Natural killer cell (primary cell): ENCODE measurements at regions not wholly inside any gene's neighbourhood (a gene's known extent, or its start where the extent isn't known, plus 50 kb on each side); places are given as distances from the start of the nearest gene placed in this dataset.

Experiments used
- ATAC-seq, 3 donors: fragments of 150-1000 bp in 2 of 3; fragments of 200-7000 bp in 1 of 3; cut with Tn5 transposase; 1 replicate in 1 of 3; 2 replicates in 2 of 3; pipeline ENCODE4 v1.10.0; 2021; ENCODE audit warnings: mild to moderate bottlenecking in 2 of 3, moderate library complexity in 2 of 3
- DNase-seq, 2 donors: peaks; one replicate each; pipeline versions ENCODE4 v3.0.0 to v3.0.0-alpha.2; 2013 to 2021; ENCODE audit warnings: mixed read lengths in 1 of 2
- H3K27ac ChIP-seq: one replicate; pipeline ENCODE4 v1.5.1; 2013; ENCODE audit warnings: mild to moderate bottlenecking, low read length
- H3K27me3 ChIP-seq: one replicate; pipeline ENCODE4 v1.6.1; 2013; ENCODE audit warnings: low read length; ENCODE audit not compliant: control insufficient read depth, insufficient read depth
- H3K36me3 ChIP-seq: one replicate; pipeline ENCODE4 v1.6.1; 2013; ENCODE audit warnings: low read length; ENCODE audit not compliant: control insufficient read depth, insufficient read depth
- H3K4me1 ChIP-seq: one replicate; pipeline ENCODE4 v1.6.1; 2013; ENCODE audit warnings: low read length; ENCODE audit not compliant: control insufficient read depth, insufficient read depth
- H3K4me3 ChIP-seq: one replicate; pipeline ENCODE4 v1.5.1; 2013; ENCODE audit warnings: low read length
- H3K9me3 ChIP-seq: one replicate; pipeline ENCODE4 v1.6.1; 2013; ENCODE audit warnings: low read length; ENCODE audit not compliant: control insufficient read depth, insufficient read depth
- H3K27ac Mint-ChIP-seq, 2 donors: one replicate each; pipeline ENCODE4 v1.8.0; 2022; ENCODE audit warnings: mild to moderate bottlenecking in 2 of 2, mixed read lengths in 2 of 2, moderate library complexity in 1 of 2
- H3K27me3 Mint-ChIP-seq, 2 donors: one replicate each; pipeline ENCODE4 v1.8.0; 2022; ENCODE audit warnings: low read depth in 2 of 2, mixed read lengths in 2 of 2
- H3K36me3 Mint-ChIP-seq: one replicate; pipeline ENCODE4 v1.8.0; 2022; ENCODE audit warnings: mixed read lengths
- H3K4me1 Mint-ChIP-seq, 2 donors: one replicate each; pipeline ENCODE4 v1.8.0; 2022; ENCODE audit warnings: mixed read lengths in 2 of 2
- H3K4me3 Mint-ChIP-seq: one replicate; pipeline ENCODE4 v1.8.0; 2022; ENCODE audit warnings: mild to moderate bottlenecking, moderate library complexity, mixed read lengths
- H3K9me3 Mint-ChIP-seq, 2 donors: one replicate each; pipeline ENCODE4 v1.8.0; 2022; ENCODE audit warnings: mixed read lengths in 2 of 2
- CTCF ChIP-seq: fragments of 200-600 bp; IDR thresholded peaks from one replicate; pipeline ENCODE4 v1.8.0; 2022; ENCODE audit warnings: antibody characterized with exemption
- WGBS: methylation state at CpG from one replicate; pipeline ENCODE4 v1.1.7; 2013; ENCODE audit warnings: missing lambda C conversion rate; ENCODE audit not compliant: insufficient coverage; 5-methylcytosine and 5-hydroxymethylcytosine counted together
- intact Hi-C: fragments of 100-400 bp; cut with micrococcal nuclease; formaldehyde crosslinking; loops from one replicate; pipeline ENCODE4 v1.14.2; 2022

- DNase-seq (no peak), ATAC-seq (no peak)
- Histone ChIP-seq H3K27ac (no peak overlapping the region), H3K36me3 (no peaks in the 10 kb centered on the region), H3K4me3 (no peak overlapping the region), H3K4me1 (no peaks in the 10 kb centered on the region), H3K9me3 (peaks cover 5% of the 10 kb centered on the region), H3K27me3 (no peaks in the 10 kb centered on the region)
- no peaks in the 10 kb centered on the region for H3K4me1 Mint-ChIP-seq
- intact Hi-C loops, result no loop called here
- TF ChIP-seq CTCF, result no peak
- no peak overlapping the region for H3K27ac Mint-ChIP-seq
- H3K9me3 Mint-ChIP-seq, result peaks cover 2 to 11% of the 10 kb centered on the region in 2 donors
- no peaks in the 10 kb centered on the region for H3K27me3 Mint-ChIP-seq
- no peaks in the 10 kb centered on the region for H3K36me3 Mint-ChIP-seq
- 74% methylated on average over 3 of the region's 3 CpGs for WGBS
- H3K4me3 Mint-ChIP-seq, result no peak overlapping the region
These were observed 592.5 kb upstream of the CA10 start for GRCh38 chr17:52751051-52751450.

- intact Hi-C loops, result no loop called here
- no peaks in the 10 kb centered on the region for H3K4me1 Mint-ChIP-seq
- no peaks in the 10 kb centered on the region for H3K27me3 Mint-ChIP-seq
- WGBS, result 47% methylated on average over 3 of the region's 3 CpGs
- Histone ChIP-seq H3K9me3 (no peaks in the 10 kb centered on the region), H3K27me3 (no peaks in the 10 kb centered on the region), H3K27ac (no peak overlapping the region), H3K4me3 (no peak overlapping the region), H3K36me3 (no peaks in the 10 kb centered on the region), H3K4me1 (no peaks in the 10 kb centered on the region)
- H3K9me3 Mint-ChIP-seq, result peaks cover 2 to 9% of the 10 kb centered on the region in 2 donors
- TF ChIP-seq CTCF, result no peak
- no peak for DNase-seq
- no peak overlapping the region for H3K27ac Mint-ChIP-seq
- H3K36me3 Mint-ChIP-seq, result no peaks in the 10 kb centered on the region
- no peak overlapping the region for H3K4me3 Mint-ChIP-seq
- ATAC-seq, result no peak
These were observed 585.7 kb upstream of the CA10 start for GRCh38 chr17:52744179-52744578.

- no peak overlapping the region for H3K4me3 ChIP-seq
- H3K4me1 ChIP-seq, result no peaks in the 10 kb centered on the region
- H3K9me3 ChIP-seq, result no peaks in the 10 kb centered on the region
- H3K4me1 Mint-ChIP-seq, result no peaks in the 10 kb centered on the region
- no peak overlapping the region for H3K27ac ChIP-seq
- WGBS, result 90% methylated on average over 2 of the region's 2 CpGs
- H3K27me3 Mint-ChIP-seq, result no peaks in the 10 kb centered on the region
- no peaks in the 10 kb centered on the region for H3K36me3 Mint-ChIP-seq
- no peak overlapping the region for H3K27ac Mint-ChIP-seq
- peaks cover 6 to 9% of the 10 kb centered on the region in 2 donors for H3K9me3 Mint-ChIP-seq
- H3K4me3 Mint-ChIP-seq, result no peak overlapping the region
- ATAC-seq, result no peak
- intact Hi-C loops, result no loop called here
- no peaks in the 10 kb centered on the region for H3K27me3 ChIP-seq
- DNase-seq, result no peak
- H3K36me3 ChIP-seq, result no peaks in the 10 kb centered on the region
- no peak for TF ChIP-seq CTCF
These were observed 581.5 kb upstream of the CA10 start for GRCh38 chr17:52740006-52740405.

GRCh38 chr17:52738791-52739190 lies 580.3 kb upstream of the CA10 start:
- WGBS, result 80% methylated on average over 1 of the region's 1 CpG
- no peaks in the 10 kb centered on the region for H3K27me3 ChIP-seq
- no peaks in the 10 kb centered on the region for H3K4me1 ChIP-seq
- no peaks in the 10 kb centered on the region for H3K27me3 Mint-ChIP-seq
- H3K27ac ChIP-seq, result no peak overlapping the region
- no peak overlapping the region for H3K4me3 ChIP-seq
- no peak overlapping the region for H3K27ac Mint-ChIP-seq
- intact Hi-C loops, result no loop called here
- ATAC-seq, result no peak
- DNase-seq, result no peak
- H3K36me3 Mint-ChIP-seq, result peaks cover 6% of the 10 kb centered on the region
- no peak for TF ChIP-seq CTCF
- no peaks in the 10 kb centered on the region for H3K4me1 Mint-ChIP-seq
- no peaks in the 10 kb centered on the region for H3K36me3 ChIP-seq
- no peaks in the 10 kb centered on the region for H3K9me3 ChIP-seq
- no peak overlapping the region for H3K4me3 Mint-ChIP-seq
- peaks cover 4 to 16% of the 10 kb centered on the region in 2 donors for H3K9me3 Mint-ChIP-seq
